ENCODE measurements at regions not wholly inside any gene's neighbourhood (a gene's known extent, or its start where the extent isn't known, plus 50 kb on each side); places are given as distances from the start of the nearest gene placed in this dataset.
A peak's percentile ranks its signal among the peaks of the same experiment; 100 is the strongest.
"Not testable (repeated sequence)": the region's sequence is repeated elsewhere in the genome, so short reads cannot be mapped to it uniquely, and the experiment has no call there.

GRCh38 chr21:35602811-35603362 is 457.4 kb downstream of the SETD4 start:
- no peak for DNase-seq (ENCODE audit: low read depth)

GRCh38 chr21:35601211-35601610 is 459.1 kb downstream of the SETD4 start:
- DNase-seq (ENCODE audit: low read depth), result no peak

GRCh38 chr21:35599164-35599563 is 461.2 kb downstream of the SETD4 start:
- no peak for DNase-seq (ENCODE audit: low read depth)

- DNase-seq (ENCODE audit: low read depth), result no peak
Measured at GRCh38 chr21:35597750-35598339, 462.5 kb downstream of the SETD4 start.

- DNase-seq (ENCODE audit: low read depth), result no peak
Measured at GRCh38 chr21:35594905-35595304, 465.4 kb downstream of the SETD4 start.

- DNase-seq (ENCODE audit: low read depth), result peak; percentile 44
Measured at GRCh38 chr21:35593000-35593502, 467.3 kb downstream of the SETD4 start.

- DNase-seq (ENCODE audit: low read depth), result not testable (repeated sequence)
Measured at GRCh38 chr21:35590284-35590683, 470.0 kb downstream of the SETD4 start.

- no peak for DNase-seq (ENCODE audit: low read depth)
Measured at GRCh38 chr21:35587841-35588380, 472.4 kb downstream of the SETD4 start.

GRCh38 chr21:35586305-35586704 is 474.0 kb downstream of the SETD4 start:
- DNase-seq (ENCODE audit: low read depth), result no peak

GRCh38 chr21:35585878-35586277 is 474.4 kb downstream of the SETD4 start:
- DNase-seq (ENCODE audit: low read depth), result no peak

GRCh38 chr21:35585155-35585554 is 475.2 kb downstream of the SETD4 start:
- DNase-seq (ENCODE audit: low read depth), result no peak

- DNase-seq (ENCODE audit: low read depth), result no peak
Measured at GRCh38 chr21:35583566-35584216, 476.6 kb downstream of the SETD4 start.

- DNase-seq (ENCODE audit: low read depth), result no peak
Measured at GRCh38 chr21:35582731-35583130, 477.6 kb downstream of the SETD4 start.

GRCh38 chr21:35581640-35582039 is 478.7 kb downstream of the SETD4 start:
- DNase-seq (ENCODE audit: low read depth), result no peak

- peak; percentile 10 for DNase-seq (ENCODE audit: low read depth)
Measured at GRCh38 chr21:35579520-35580293, 480.6 kb downstream of the SETD4 start.

- peak; percentile 50 for DNase-seq (ENCODE audit: low read depth)
Measured at GRCh38 chr21:35578831-35579471, 481.4 kb downstream of the SETD4 start.

GRCh38 chr21:35578347-35578782 is 482.0 kb downstream of the SETD4 start:
- peak; percentile 82 for DNase-seq (ENCODE audit: low read depth)

- peak; percentile 64 for DNase-seq (ENCODE audit: low read depth)
Measured at GRCh38 chr21:35575280-35575915, 484.9 kb downstream of the SETD4 start.

- DNase-seq (ENCODE audit: low read depth), result no peak
Measured at GRCh38 chr21:35573472-35574374, 486.6 kb downstream of the SETD4 start.

- DNase-seq (ENCODE audit: low read depth), result no peak
Measured at GRCh38 chr21:35571910-35572309, 488.4 kb downstream of the SETD4 start.

Data from ELR (cell line).